8988T (cell line): ENCODE measurements at regions not wholly inside any gene's neighbourhood (a gene's known extent, or its start where the extent isn't known, plus 50 kb on each side); places are given as distances from the start of the nearest gene placed in this dataset.

Experiments
- DNase-seq: peaks from one replicate; pipeline ENCODE4 v3.0.0; 2011

DNA sequence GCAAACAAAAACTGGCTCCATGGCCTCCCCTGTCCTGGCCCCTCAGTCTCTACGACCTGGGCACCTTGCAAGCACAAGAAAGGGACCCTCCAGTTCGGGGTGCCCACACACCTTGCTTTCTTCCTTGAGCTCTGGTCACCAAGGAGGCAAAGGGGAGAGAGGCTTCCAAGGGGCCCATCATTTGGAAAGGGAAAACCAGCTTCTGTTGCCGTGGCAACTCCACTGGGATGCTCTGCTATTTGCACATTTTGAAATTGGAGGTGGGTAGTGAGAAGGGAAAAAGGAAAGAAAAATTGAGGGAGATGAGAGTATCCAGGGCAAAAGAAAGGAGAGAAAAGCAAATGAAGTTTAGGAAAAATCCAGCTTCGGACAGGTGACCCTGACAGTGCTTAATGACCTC, 388.4 kb downstream of the SHANK2 start:
- DNase-seq, result no peak

DNA sequence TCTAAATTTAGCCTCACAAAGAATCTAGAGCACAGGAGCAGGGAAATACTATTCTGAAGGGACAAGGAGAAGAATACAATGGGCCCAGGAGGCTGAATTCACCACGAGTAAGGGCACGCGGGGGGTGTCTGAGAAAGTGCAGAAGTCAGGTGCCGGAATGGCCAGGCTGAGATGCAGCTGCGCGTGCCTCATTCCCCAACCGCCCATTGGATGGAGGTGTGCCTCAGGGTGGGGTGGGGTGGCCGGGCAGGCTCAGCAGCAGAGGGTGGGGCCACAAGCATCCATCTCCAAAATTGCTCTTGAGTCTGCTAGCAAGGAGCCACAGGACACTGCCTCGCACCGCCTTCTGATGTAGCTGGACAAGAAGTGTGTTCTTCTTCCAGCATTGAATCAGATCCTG, 387.0 kb downstream of the SHANK2 start:
- no peak for DNase-seq

DNA sequence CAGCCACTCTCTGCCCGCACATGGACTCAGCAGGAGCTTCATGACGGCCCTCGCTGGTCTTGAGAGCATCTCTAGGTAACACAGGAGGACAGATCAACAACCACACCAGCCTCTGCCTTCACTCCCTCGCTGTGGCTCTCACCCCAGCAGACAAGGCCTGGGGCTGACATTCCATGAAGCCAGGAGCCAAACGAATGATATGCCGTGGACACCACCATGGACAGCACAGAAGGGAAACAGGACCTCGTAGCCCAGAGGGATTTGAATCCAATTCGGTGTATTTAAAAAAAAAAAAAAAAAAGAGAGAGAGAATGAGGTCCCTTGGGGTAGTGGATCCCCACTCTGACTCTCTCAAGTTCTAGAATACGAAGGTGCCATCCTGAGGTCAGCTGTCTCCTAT, 385.5 kb downstream of the SHANK2 start:
- DNase-seq, result no peak

DNA sequence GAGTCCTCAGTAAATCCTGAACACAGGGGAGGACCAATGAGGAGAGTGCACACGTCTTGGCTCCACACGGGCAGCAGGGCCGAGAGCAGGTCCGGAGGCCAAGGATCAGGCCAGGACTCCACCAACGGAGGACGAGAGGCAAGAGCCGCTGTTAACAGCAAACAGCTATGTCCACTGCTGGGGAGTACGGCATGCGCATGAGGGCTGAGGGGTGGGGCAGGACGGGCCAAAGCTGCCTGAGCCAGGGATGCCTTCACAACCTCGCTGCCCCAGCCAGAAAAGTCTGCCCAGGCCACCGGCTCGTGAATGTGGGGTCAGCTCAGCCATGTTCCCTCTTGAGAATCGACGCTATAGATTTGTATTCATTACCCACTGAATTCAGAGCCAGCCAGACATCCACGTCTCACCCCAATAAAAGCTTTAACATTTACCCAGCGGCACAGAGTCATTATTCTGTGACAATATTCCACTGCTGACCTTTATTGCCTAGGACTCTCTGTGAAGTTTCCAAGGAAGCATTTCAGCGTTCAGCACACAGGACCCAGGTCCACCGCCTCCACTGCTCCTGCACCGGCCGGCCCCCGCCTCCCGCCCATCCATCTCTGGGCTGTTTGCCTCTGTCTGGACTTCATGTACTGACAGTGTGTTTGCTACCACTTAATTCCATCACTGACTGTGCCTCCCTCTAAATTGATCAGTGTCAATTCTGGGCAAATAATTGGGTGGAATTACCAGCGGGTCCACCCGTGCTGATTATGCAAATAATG, 384.9 kb downstream of the SHANK2 start:
- DNase-seq, result no peak

DNA sequence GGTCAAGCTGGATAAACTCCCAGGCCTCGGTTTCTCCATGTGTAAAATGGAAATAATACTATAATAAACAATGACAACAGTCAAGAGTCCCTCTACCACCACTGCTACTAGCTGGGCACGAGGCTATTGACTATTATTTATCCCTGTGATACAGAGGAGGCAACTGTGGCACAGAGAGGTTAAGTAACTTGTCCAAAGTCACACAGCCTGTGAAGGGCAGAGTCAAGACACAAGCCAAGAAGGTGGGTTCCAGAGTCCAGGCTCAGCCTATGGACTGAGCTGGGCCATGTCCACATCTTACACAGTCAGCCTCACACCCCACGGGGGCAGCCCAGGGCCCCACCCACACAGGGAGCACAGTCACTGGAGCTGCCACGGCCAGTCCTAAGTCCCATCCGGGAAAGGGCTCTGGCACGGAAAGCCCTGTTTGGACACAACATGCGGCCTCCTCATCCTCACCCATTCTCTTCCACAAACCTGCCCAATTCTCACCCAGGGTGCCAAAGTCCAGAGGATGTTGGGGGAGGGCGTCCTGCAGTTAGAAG, 384.0 kb downstream of the SHANK2 start:
- no peak for DNase-seq

DNA sequence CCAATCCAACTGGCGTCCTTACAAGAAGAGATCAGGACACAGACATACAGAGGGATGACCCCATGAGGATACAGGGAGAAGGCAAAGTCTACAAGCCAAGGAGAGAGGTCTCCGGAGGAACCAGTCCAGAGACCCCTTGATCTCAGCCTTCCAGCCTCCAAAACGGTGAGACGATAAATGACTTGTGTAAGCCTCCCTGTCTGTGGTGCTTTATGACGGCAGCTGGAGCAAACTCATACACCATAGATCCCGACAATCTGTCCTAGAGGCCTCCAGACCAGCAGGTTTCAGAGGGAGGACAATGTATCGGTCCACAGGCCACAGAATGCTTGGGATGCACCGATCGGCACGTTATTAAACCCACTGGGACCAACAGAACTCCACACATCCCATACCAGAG, 383.3 kb downstream of the SHANK2 start:
- DNase-seq, result no peak

DNA sequence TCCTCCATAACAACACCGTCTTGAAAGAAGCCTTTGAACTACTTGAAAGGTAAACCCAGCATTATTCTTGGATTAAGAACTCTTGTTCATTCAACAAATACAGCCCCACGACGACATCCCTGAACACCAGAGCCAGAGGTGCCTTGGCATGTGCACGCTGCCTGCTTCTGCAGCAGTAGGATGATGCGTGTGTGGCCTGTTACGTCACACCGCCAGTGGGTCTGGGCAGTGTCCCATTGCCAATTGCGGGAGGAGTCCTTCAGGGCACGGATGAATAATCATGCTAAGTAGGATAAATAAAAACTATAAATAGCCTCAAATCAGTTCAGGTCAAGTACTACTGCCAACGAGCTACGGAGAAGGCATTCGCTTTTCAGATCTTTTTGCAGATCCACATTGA, 380.5 kb downstream of the SHANK2 start:
- no peak for DNase-seq

DNA sequence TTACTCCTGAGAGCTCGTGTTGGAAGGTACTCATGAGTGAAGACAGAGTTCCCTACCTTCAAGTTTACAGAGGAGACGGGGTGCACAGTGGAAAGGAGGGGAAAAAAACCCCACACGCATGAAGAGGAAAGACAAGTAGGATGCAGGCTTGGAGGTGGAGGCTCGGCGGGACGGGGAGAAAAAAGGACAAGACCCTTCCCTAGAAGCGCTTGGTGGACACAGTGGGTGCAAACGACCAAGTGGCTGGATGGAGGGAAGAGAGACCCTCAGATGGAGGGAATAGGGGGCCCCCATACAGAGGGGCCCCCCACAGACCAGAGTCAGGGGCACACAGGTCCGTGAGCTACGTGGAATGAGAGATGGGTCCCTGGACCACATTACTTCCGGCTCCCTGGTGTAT, 380.1 kb downstream of the SHANK2 start:
- DNase-seq, result no peak

DNA sequence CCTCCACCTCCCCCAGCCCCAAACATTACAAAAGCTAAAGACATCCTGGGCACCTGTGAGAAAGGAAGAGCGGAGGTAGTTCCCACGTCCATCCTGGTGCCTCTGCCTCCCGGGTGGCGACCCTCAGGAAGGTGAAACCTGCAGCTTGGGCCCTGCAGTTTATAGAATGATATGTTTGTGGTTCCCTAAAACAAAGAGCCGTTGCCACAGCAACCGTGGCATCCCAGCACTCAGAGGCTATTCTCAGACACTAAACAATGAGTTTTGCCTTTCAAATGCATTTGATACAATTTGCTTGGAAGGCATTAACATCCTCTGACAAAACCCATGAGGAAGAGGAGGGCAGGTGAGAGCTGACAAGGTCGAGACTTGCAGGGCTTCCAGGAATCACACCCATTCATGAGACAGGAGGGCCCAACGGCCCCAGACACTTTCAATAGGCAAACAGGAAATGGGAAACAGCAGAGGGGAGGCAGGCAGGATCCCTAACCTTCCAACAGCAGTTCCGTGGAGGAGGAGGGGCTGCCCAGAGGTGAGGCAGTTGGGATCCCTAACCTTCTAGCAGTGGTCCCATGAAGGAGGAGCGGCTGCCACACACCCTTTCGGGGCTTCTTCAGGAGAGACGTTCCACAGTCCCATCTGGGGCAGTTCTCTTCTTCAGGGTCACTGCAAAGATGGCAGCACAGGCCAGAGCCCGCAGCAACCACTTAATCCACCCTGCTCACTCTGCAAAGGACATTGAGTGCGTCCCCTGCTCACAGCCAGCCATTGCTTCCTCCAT, 379.2 kb downstream of the SHANK2 start:
- DNase-seq, result no peak

DNA sequence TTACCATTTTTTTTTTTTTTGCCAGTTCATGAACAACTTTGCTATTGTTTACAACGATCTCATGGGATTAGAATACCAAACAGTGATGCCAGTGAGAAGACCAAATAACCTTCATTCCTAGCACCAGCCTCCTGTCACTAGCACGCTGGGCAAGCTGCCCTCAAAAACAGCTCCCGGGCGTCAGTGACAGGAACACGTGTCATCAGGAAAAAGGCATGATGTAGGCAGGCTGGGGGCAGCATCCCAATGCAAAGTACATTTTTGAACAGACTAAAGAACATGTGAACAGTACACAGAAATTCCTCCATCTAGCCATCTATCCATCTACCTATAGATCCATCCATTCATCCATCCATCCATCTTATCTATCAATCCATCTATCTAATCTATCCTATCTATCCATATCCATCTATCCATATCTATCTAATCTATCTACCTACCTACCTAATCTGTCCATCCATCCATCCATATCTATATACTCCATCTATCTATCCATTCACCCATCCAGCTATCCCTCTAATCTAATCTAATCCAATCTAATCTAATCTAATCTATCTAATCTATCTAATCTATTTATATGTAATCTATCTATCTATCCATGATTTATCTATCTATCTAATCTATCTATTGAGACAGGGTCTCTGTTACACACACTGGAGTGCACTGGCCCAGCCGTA, 378.5 kb downstream of the SHANK2 start:
- DNase-seq, result no peak

DNA sequence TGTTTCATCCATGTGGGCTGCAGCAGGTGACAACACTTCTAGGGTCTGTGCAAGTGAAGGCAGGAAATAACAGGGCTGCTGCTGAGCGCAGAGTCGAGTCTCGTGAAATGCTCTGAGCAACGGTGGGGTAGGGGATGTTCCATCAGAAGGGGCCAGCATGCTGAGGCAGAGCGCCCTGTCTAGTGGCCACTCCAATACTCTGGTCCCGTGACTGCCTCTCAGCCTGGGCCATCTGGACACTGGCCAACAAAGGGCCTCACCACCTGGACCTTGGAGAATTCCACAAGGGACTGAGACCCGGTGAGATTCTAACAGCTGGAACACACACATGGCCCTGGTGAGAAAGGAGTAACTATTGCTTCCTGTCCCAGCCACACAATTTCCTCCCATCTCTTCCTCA, 375.7 kb downstream of the SHANK2 start:
- no peak for DNase-seq

DNA sequence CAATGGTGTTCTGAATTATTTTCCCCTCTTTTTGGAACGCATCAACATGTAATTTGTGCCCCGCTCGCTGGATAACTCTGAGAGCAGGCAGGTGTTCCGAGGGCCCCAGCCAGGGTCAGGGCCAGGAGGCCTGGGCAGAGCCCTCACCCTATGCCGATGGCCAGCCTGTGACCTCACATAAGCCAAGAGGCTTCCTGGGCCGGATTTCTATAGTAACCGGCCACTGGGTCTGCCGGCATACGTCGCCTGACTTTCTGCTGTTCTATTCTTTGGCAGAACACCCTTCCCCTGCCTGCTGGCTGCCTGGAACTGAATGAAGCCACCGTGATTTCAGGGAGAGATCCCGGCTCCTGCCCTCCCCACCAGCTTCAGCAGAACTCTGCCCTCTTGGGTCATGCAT, 375.2 kb downstream of the SHANK2 start:
- DNase-seq, result no peak

DNA sequence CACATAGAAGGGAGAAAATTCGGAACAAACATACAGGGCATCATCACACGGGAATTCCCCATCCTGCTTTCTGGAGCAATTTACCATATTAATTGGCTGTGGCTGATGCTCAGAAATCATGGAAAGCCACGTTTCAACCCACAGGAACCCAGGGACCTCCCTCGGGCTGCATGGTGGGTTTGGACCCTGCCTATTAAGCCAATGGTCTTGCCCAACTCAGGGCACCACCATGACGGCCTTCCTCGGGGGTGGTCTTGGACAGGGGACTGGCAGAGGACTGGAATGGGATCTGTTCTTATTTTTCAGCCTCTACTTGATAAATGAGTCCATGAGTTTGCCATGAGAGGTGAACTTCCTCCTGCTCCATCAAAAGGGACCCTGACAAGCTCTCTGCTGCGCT, 374.0 kb downstream of the SHANK2 start:
- no peak for DNase-seq

DNA sequence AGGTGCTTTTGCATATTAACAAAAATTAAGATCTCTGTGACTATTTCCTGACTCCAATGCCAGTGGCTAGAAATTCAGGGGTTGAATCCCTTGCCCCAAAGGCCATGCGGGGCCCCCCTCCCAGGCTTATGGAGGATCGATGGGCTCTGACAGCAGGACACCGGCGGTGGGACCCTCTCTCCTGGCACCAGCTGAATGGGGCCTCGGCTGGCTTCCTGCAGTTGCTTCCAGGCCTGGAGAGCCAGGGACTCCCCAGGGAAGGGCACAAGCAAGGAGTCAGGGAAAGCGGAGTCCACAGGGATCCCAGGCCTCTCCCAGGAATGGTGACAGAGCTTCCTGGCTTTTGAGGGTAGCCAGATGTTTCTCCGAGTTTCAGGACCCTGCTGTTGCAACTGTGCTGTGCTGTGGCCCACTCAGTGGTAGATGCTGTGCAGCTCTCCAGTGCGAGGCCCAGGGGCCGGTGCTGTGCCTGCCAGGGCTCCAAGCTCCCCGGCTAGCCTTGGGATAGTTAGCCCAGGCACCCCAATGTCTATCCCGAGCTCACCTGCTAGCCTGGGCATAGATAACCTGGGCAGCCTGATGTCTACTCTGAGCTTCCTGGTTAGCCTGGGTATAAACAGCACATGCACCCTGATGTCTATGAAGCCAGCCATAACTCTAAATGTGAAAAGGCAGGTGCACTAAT, 372.6 kb downstream of the SHANK2 start:
- DNase-seq, result no peak

DNA sequence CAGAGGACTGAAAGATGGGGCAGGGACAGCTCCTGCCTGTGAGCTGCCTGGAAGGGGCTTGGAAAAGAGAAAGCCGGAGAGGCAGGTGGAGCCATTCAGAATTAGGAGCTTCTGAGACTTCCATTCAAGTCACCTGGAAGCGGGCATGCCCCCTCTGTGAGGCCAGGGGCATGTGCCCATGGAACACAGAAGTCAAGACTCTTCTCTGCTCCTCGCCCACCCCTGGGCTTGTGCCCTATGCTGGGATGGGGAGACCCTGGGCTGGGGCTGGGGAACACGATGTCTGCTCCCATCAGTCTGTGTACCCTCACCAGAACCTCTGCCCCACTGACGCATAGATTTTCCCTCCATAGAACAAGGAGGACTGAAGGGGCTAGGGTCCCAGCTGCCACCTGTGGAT, 372.0 kb downstream of the SHANK2 start:
- DNase-seq, result no peak

DNA sequence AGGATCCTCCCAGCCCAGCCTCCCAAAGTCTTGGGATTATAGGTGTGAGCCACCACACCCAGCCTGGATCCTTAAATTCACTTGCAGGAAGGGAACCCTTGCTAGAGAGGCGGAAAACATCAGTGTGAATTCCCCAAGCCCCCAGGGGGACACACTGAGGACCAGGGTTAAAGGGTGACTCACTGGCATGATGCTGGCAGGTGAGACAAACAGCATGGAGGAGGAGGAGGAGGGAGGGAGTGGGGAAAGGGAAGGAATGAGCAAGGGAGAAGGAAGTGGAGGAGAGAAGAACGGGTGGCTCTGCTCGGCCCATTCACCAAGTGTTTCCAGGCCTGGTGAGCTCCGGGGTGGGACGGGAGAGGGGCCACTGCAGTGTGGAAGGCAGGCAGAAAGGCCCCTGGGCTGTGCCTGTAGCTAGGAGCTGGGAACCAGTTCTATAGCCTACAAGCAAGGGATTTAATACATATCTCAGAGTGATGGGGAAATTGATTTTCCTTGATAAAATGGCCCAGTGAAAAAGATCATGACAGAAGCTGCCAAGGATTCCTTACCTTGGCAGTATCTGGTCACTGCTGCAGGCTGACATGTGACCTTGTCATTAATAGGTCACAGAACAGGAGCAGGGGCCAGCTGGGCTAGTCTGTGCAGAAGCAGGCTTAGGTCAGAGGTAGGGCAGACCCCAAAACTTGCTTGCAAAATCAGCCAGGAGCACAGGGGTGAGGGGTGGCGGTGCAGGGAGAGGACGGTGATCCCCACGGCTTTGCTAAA, 370.2 kb downstream of the SHANK2 start:
- DNase-seq, result no peak

DNA sequence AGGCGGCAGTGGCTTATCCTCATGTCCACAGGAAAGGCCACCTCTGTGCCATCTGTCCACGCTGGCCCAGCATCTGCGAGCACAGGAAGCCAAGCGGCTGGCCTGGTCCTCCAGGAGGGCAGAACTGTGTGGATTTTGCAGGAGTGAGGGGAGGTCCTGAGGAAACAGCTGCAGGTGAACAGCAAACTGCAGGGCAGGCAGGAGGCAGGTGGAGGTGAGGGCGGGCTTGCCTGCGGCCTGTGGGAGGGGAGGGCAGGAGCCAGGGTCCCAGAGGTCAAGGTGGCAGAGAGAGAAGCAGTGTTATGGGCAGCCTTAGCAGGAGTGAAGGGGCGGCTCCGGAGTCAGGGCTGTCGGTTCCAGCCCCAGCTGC, 369.7 kb downstream of the SHANK2 start:
- DNase-seq, result no peak

DNA sequence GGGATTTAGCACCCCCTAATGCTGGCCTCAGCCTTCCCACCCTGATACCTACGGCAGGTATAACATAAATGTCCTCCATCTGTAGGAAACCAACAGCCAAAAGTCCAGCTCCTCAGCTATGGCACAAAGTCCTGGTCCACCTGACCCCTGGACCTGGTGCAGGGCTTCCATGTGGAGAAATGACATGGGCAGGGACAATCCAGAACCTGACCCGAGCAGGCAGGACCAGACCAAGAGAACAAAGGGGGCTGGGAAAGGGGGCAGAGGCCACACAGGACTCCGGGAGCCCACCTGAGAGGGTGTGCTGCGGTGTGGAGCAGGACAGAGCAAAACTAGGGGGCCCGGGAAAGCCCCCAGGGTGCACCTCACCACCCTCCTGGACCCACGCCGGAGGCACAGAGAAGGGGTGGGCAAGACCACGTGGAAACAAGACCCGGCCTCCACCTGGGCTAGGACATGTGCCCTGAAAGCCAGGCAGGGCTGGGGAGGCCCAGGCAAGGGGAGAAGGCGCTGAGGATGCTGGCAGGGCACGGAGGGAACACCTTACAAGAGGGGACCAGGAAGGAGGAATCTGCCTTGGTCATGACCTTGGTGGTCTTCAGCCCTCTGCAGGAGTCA, 368.9 kb downstream of the SHANK2 start:
- DNase-seq, result no peak

DNA sequence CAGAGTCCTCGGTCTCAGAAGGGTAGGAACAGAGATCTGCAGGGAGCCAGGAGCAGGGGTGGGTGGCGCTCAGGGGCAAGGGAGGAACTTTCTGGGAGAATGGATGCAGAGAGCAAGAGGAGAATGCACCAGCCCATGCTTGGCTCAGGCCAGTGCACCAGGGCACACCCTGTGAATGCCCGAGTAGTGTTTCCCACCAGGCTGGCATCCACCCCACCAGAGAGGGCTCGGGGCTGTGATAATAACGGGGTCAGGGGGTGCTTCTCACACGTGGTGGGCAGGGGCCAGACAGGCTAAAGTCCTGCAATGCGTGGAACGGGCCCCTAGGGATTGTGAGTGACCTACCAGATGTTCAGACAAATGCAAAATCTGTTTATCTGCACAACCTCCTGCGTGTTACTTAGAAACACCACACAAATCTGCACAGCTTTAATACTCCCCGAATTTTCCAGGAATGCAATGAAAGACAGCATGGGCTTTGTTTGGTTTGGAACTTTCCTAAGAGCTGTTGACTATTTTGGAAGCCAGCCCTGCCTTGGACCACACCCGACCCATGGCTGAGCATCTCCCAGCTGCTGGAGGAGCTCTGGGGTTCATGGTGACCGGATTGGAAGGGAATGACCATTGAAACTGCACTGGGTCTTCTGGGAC, 368.3 kb downstream of the SHANK2 start:
- DNase-seq, result no peak

DNA sequence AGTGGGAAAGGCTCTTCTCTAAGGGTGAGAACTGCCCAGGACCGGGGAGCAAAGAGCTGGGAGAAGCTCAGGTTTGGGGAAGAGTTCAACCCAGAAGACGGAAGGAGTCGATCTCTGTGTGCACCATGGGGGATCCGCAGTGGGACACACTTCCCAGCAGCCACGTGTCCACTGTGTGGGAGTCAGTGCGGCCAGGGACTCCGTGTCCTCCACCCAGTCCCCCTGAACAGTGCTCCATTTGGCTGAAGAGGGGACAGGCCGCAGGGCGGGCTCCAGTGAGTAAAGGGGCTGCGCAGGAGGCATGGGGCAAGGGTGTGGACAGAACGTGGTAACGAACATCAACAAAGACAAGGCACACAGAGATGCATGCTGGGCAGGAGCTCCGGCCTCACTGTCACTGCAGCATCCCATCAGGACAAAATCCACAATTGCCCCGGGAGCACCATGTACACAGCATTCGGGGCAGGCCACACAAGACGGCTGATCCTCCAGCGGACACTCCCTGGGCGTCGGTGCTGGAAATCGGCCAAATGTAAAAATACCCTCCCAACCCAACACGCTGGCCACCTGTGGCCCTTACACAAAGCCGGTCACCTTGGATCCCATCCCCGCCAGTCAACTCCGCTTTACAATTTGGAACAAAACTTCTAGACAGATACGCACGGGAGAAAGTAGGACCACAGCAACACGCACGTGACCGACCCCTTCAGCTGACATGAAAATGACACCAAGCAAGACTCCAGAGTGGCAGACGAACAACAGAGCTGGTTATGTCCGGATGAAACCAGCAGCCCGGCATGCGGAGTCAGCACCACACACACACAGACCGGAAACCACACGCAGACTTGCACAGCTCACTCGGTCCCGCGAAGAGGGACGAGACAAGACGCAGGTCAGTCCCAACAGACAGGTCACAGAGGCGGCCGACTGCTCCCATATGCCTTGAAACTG, 366.8 kb downstream of the SHANK2 start:
- DNase-seq, result no peak
